PC-9 (cell line): ENCODE measurements at regions not wholly inside any gene's neighbourhood (a gene's known extent, or its start where the extent isn't known, plus 50 kb on each side); places are given as distances from the start of the nearest gene placed in this dataset.

ENCODE experiments used
- BruUV-seq: library from RNA; stranded (reverse); fragments of 400-500 nt; replicated peaks from 2 replicates; lab custom pipeline; 2021; lab: Mats Ljungman, UMichigan
- CTCF ChIA-PET: fragments of 300-600 bp; sonication (Branson Sonifier 250); formaldehyde crosslinking; loops from one replicate; lab custom pipeline; 2022; ENCODE audit warnings: antibody characterized with exemption; lab: Charles Lee
- POLR2A ChIA-PET: fragments of 300-600 bp; sonication (Branson Sonifier 250); formaldehyde crosslinking; loops from one replicate; lab custom pipeline; 2022; ENCODE audit warnings: antibody characterized with exemption; ENCODE audit not compliant: unreplicated experiment; lab: Charles Lee
- DNase-seq, 2 experiments: peaks; one replicate each; pipeline versions ENCODE4 v3.0.0 to v3.0.0-alpha.2; 2015 to 2022; ENCODE audit warnings: mixed read lengths in 1 of 2
- H2AFZ ChIP-seq: fragments of 200-600 bp; sonication (generic); 2 replicates; pipeline ENCODE4 v1.8.1; 2017; ENCODE audit warnings: antibody characterized with exemption
- H3F3A ChIP-seq: fragments of 200-600 bp; sonication (generic); 2 replicates; pipeline ENCODE4 v1.8.1; 2017; ENCODE audit warnings: antibody characterized with exemption, mild to moderate bottlenecking, low read depth; ENCODE audit not compliant: insufficient read depth
- H3K27ac ChIP-seq: fragments of 200-600 bp; sonication (generic); 2 replicates; pipeline ENCODE4 v1.6.1; 2016; ENCODE audit warnings: mixed run types
- H3K27me3 ChIP-seq: fragments of 200-600 bp; sonication (generic); 2 replicates; pipeline ENCODE4 v1.6.1; 2016; ENCODE audit warnings: low read depth, mixed run types; ENCODE audit not compliant: insufficient read depth
- H3K36me3 ChIP-seq: fragments of 200-600 bp; sonication (generic); 2 replicates; pipeline ENCODE4 v1.6.1; 2016; ENCODE audit warnings: low read depth, mixed run types
- H3K4me1 ChIP-seq: fragments of 200-600 bp; sonication (generic); replicated peaks from 2 replicates; pipeline ENCODE4 v1.6.1; 2016; ENCODE audit warnings: mixed run types; ENCODE audit not compliant: insufficient read depth
- H3K4me2 ChIP-seq: fragments of 200-600 bp; sonication (generic); 2 replicates; pipeline ENCODE4 v1.6.1; 2017; ENCODE audit warnings: mixed run types
- H3K4me3 ChIP-seq: fragments of 200-600 bp; sonication (generic); 2 replicates; pipeline ENCODE4 v1.6.1; 2016; ENCODE audit warnings: mixed run types
- H3K79me2 ChIP-seq: fragments of 200-600 bp; sonication (generic); 2 replicates; pipeline ENCODE4 v1.6.1; 2017; ENCODE audit warnings: low read depth, mixed run types
- H3K9me2 ChIP-seq: fragments of 200-600 bp; sonication (generic); 2 replicates; pipeline ENCODE4 v1.8.1; 2017; ENCODE audit warnings: mild to moderate bottlenecking; ENCODE audit not compliant: insufficient read depth
- H3K9me3 ChIP-seq: fragments of 200-600 bp; sonication (generic); 2 replicates; pipeline ENCODE4 v1.8.1; 2016; ENCODE audit warnings: low read depth; ENCODE audit not compliant: insufficient read depth
- H4K20me1 ChIP-seq: fragments of 200-600 bp; sonication (generic); 2 replicates; pipeline ENCODE4 v1.8.1; 2017; ENCODE audit not compliant: insufficient read depth
- CTCF ChIP-seq: fragments of 200-600 bp; sonication (generic); conservative IDR thresholded peaks from 2 replicates; pipeline ENCODE4 v1.6.1; 2017; ENCODE audit warnings: mixed run types, antibody characterized with exemption, mild to moderate bottlenecking, moderate library complexity
- EZH2 ChIP-seq: fragments of 200-600 bp; sonication (generic); IDR thresholded peaks from 2 replicates; pipeline ENCODE4 v1.8.0; 2017; ENCODE audit warnings: antibody characterized with exemption, low read depth
- intact Hi-C: fragments of 100-400 bp; cut with micrococcal nuclease; formaldehyde crosslinking; loops from one replicate; pipeline ENCODE4 v1.10.0; 2022; ENCODE audit not compliant: unreplicated experiment

GRCh38 chr12:97938031-97938430 is 475.4 kb downstream of the RMST start:
- POLR2A ChIA-PET = interaction anchor here (0.7 kb wide), 1 partner anchor 482 kb away, joined by 4 read pairs; no protein-coding TSS in a partner anchor
- Histone ChIP-seq H3F3A (no peaks in the 10 kb centered on the region), H3K9me3 (no peaks in the 10 kb centered on the region), H2AFZ (no peak overlapping the region), H3K4me1 (no peaks in the 10 kb centered on the region), H3K4me2 (no peak overlapping the region), H3K9me2 (no peaks in the 10 kb centered on the region), H3K4me3 (no peak overlapping the region), H3K27me3 (no peaks in the 10 kb centered on the region), H3K27ac (no peak overlapping the region), H3K79me2 (no peaks in the 10 kb centered on the region), H4K20me1 (no peaks in the 10 kb centered on the region), H3K36me3 (no peaks in the 10 kb centered on the region)
- CTCF ChIA-PET = no interaction called here
- intact Hi-C loops = no loop called here
- BruUV-seq = no TSS peak
- TF ChIP-seq CTCF (no peak), EZH2 (no peak)
- no peak for DNase-seq

GRCh38 chr12:97939156-97939555 is 476.6 kb downstream of the RMST start:
- no peaks in the 10 kb centered on the region for H3F3A ChIP-seq
- H3K36me3 ChIP-seq = no peaks in the 10 kb centered on the region
- BruUV-seq = no TSS peak
- no peaks in the 10 kb centered on the region for H3K4me1 ChIP-seq
- DNase-seq = no peak
- no peak overlapping the region for H3K4me3 ChIP-seq
- H2AFZ ChIP-seq = no peak overlapping the region
- CTCF ChIA-PET = no interaction called here
- no peaks in the 10 kb centered on the region for H3K79me2 ChIP-seq
- H3K9me3 ChIP-seq = no peaks in the 10 kb centered on the region
- H3K4me2 ChIP-seq = no peak overlapping the region
- H4K20me1 ChIP-seq = no peaks in the 10 kb centered on the region
- POLR2A ChIA-PET = no interaction called here
- TF ChIP-seq EZH2 (no peak), CTCF (no peak)
- intact Hi-C loops = no loop called here
- no peaks in the 10 kb centered on the region for H3K27me3 ChIP-seq
- H3K9me2 ChIP-seq = no peaks in the 10 kb centered on the region
- no peak overlapping the region for H3K27ac ChIP-seq

- Histone ChIP-seq H3K9me3 (no peaks in the 10 kb centered on the region), H3K9me2 (no peaks in the 10 kb centered on the region), H3K27ac (no peak overlapping the region), H3K4me3 (no peak overlapping the region), H3F3A (no peaks in the 10 kb centered on the region), H3K4me2 (no peak overlapping the region), H3K36me3 (no peaks in the 10 kb centered on the region), H3K4me1 (no peaks in the 10 kb centered on the region), H3K79me2 (no peaks in the 10 kb centered on the region), H3K27me3 (no peaks in the 10 kb centered on the region), H4K20me1 (no peaks in the 10 kb centered on the region), H2AFZ (no peak overlapping the region)
- TF ChIP-seq EZH2 = no peak
- TF ChIP-seq CTCF = no peak
- DNase-seq = no peak
- no TSS peak for BruUV-seq
- POLR2A ChIA-PET = no interaction called here
- intact Hi-C loops = no loop called here
- CTCF ChIA-PET = no interaction called here
Measured at GRCh38 chr12:97940105-97940504, 477.5 kb downstream of the RMST start.
